HepG2 (cell line): ENCODE measurements at regions not wholly inside any gene's neighbourhood (a gene's known extent, or its start where the extent isn't known, plus 50 kb on each side); places are given as distances from the start of the nearest gene placed in this dataset.

Source experiments
- CEBPB ChIP-seq: IDR thresholded peaks from 2 replicates; pipeline ENCODE4 v1.6.1; 2011; ENCODE audit warnings: low read depth, low read length, improper control_type of control experiment, borderline replicate concordance
- FIP1L1 ChIP-seq: fragments of 200-400 bp; formaldehyde crosslinking; IDR thresholded peaks from 2 replicates; pipeline ENCODE4 v1.6.1; 2018; ENCODE audit warnings: low read depth, mild to moderate bottlenecking, low read length, moderate library complexity, borderline replicate concordance; ENCODE audit not compliant: insufficient read depth
- HES4 ChIP-seq: sonication (generic); formaldehyde crosslinking; IDR thresholded peaks from 2 replicates; pipeline ENCODE4 v1.9.0; 2021; ENCODE audit warnings: mild to moderate bottlenecking, missing genetic modification reagents, borderline replicate concordance
- SRF ChIP-seq: IDR thresholded peaks from 2 replicates; pipeline ENCODE4 v1.6.1; 2011; ENCODE audit warnings: mild to moderate bottlenecking, low read depth, low read length, moderate library complexity
- TP53 ChIP-seq: sonication (generic); formaldehyde crosslinking; conservative IDR thresholded peaks from 2 replicates; pipeline ENCODE4 v1.4.0; 2020; ENCODE audit warnings: missing genetic modification reagents
- U2AF1 ChIP-seq: fragments of 200-400 bp; formaldehyde crosslinking; optimal IDR thresholded peaks from 2 replicates; pipeline ENCODE3; 2017; ENCODE audit warnings: mild to moderate bottlenecking, low read depth, low read length
- ZNF343 ChIP-seq: sonication (generic); formaldehyde crosslinking; IDR thresholded peaks from 2 replicates; pipeline ENCODE4 v1.4.0; 2020; ENCODE audit warnings: mild to moderate bottlenecking, missing genetic modification reagents
- ZNF530 ChIP-seq: sonication (generic); formaldehyde crosslinking; IDR thresholded peaks from 2 replicates; pipeline ENCODE4 v1.5.0; 2020; ENCODE audit warnings: low read depth, mild to moderate bottlenecking, missing genetic modification reagents
- TF ChIP-seq, protein P1 (sequence below): sonication (generic); formaldehyde crosslinking; IDR thresholded peaks from 2 replicates; pipeline ENCODE4 v1.5.0; 2020; ENCODE audit warnings: mild to moderate bottlenecking, missing genetic modification reagents, moderate library complexity
- TF ChIP-seq, protein P2 (sequence below): sonication (generic); formaldehyde crosslinking; IDR thresholded peaks from 2 replicates; pipeline ENCODE4 v1.4.0; 2020; ENCODE audit warnings: missing genetic modification reagents
- TF ChIP-seq, protein P3 (sequence below): sonication (generic); formaldehyde crosslinking; IDR thresholded peaks from 2 replicates; pipeline ENCODE4 v1.9.0; 2021; ENCODE audit warnings: missing genetic modification reagents, borderline replicate concordance
- TF ChIP-seq, protein P4 (sequence below): IDR thresholded peaks from 2 replicates; pipeline ENCODE4 v1.6.1; 2012; ENCODE audit warnings: low read length, improper control_type of control experiment
- TF ChIP-seq, protein P5 (sequence below), 2 experiments: sonication (generic) in 1 of 2; formaldehyde crosslinking in 1 of 2; IDR thresholded peaks; 2 replicates each; pipeline versions ENCODE4 v1.4.0 to v1.6.1; 2018 to 2020; ENCODE audit warnings: missing genetic modification reagents in 2 of 2, borderline replicate concordance in 1 of 2, low read depth in 1 of 2, mild to moderate bottlenecking in 1 of 2, missing biosample characterization in 1 of 2
- TF ChIP-seq, protein P6 (sequence below), 2 experiments: IDR thresholded peaks; 2 replicates each; pipeline ENCODE4 v1.6.1; 2011 to 2012; ENCODE audit warnings: low read length in 2 of 2, borderline replicate concordance in 1 of 2, low read depth in 1 of 2, mild to moderate bottlenecking in 1 of 2, moderate library complexity in 1 of 2

DNA sequence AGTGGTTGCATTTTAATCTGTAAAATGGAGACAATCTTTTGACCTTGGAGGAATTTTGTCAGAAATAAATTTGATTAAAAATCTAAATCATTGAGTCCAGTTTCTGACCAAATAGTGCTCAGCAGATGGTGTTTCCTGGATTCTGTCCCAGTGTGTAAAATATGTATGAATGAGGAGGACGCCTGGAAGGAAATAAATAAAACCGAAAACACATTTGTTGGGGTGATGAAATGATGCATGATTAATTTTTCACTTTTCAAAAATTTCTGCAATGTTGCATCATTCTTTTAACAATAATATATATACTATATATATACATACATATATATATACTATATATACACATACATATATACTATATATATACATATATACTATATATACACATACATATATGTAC is 261.1 kb upstream of the TRIB2 start:
- TF ChIP-seq, protein P1, sequence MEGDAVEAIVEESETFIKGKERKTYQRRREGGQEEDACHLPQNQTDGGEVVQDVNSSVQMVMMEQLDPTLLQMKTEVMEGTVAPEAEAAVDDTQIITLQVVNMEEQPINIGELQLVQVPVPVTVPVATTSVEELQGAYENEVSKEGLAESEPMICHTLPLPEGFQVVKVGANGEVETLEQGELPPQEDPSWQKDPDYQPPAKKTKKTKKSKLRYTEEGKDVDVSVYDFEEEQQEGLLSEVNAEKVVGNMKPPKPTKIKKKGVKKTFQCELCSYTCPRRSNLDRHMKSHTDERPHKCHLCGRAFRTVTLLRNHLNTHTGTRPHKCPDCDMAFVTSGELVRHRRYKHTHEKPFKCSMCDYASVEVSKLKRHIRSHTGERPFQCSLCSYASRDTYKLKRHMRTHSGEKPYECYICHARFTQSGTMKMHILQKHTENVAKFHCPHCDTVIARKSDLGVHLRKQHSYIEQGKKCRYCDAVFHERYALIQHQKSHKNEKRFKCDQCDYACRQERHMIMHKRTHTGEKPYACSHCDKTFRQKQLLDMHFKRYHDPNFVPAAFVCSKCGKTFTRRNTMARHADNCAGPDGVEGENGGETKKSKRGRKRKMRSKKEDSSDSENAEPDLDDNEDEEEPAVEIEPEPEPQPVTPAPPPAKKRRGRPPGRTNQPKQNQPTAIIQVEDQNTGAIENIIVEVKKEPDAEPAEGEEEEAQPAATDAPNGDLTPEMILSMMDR (CRISPR knock-in tag), result no peak
- TF ChIP-seq FIP1L1 (no peak), SRF (no peak), ZNF343 (no peak), HES4 (CRISPR knock-in tag) (no peak), ZNF530 (CRISPR knock-in tag) (no peak), CEBPB (no peak), U2AF1 (no peak), TP53 (CRISPR knock-in tag) (no peak)
- TF ChIP-seq, protein P2, sequence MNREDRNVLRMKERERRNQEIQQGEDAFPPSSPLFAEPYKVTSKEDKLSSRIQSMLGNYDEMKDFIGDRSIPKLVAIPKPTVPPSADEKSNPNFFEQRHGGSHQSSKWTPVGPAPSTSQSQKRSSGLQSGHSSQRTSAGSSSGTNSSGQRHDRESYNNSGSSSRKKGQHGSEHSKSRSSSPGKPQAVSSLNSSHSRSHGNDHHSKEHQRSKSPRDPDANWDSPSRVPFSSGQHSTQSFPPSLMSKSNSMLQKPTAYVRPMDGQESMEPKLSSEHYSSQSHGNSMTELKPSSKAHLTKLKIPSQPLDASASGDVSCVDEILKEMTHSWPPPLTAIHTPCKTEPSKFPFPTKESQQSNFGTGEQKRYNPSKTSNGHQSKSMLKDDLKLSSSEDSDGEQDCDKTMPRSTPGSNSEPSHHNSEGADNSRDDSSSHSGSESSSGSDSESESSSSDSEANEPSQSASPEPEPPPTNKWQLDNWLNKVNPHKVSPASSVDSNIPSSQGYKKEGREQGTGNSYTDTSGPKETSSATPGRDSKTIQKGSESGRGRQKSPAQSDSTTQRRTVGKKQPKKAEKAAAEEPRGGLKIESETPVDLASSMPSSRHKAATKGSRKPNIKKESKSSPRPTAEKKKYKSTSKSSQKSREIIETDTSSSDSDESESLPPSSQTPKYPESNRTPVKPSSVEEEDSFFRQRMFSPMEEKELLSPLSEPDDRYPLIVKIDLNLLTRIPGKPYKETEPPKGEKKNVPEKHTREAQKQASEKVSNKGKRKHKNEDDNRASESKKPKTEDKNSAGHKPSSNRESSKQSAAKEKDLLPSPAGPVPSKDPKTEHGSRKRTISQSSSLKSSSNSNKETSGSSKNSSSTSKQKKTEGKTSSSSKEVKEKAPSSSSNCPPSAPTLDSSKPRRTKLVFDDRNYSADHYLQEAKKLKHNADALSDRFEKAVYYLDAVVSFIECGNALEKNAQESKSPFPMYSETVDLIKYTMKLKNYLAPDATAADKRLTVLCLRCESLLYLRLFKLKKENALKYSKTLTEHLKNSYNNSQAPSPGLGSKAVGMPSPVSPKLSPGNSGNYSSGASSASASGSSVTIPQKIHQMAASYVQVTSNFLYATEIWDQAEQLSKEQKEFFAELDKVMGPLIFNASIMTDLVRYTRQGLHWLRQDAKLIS, result no peak
- TF ChIP-seq, protein P3, sequence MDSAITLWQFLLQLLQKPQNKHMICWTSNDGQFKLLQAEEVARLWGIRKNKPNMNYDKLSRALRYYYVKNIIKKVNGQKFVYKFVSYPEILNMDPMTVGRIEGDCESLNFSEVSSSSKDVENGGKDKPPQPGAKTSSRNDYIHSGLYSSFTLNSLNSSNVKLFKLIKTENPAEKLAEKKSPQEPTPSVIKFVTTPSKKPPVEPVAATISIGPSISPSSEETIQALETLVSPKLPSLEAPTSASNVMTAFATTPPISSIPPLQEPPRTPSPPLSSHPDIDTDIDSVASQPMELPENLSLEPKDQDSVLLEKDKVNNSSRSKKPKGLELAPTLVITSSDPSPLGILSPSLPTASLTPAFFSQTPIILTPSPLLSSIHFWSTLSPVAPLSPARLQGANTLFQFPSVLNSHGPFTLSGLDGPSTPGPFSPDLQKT (CRISPR knock-in tag), result no peak
- TF ChIP-seq, protein P4, sequence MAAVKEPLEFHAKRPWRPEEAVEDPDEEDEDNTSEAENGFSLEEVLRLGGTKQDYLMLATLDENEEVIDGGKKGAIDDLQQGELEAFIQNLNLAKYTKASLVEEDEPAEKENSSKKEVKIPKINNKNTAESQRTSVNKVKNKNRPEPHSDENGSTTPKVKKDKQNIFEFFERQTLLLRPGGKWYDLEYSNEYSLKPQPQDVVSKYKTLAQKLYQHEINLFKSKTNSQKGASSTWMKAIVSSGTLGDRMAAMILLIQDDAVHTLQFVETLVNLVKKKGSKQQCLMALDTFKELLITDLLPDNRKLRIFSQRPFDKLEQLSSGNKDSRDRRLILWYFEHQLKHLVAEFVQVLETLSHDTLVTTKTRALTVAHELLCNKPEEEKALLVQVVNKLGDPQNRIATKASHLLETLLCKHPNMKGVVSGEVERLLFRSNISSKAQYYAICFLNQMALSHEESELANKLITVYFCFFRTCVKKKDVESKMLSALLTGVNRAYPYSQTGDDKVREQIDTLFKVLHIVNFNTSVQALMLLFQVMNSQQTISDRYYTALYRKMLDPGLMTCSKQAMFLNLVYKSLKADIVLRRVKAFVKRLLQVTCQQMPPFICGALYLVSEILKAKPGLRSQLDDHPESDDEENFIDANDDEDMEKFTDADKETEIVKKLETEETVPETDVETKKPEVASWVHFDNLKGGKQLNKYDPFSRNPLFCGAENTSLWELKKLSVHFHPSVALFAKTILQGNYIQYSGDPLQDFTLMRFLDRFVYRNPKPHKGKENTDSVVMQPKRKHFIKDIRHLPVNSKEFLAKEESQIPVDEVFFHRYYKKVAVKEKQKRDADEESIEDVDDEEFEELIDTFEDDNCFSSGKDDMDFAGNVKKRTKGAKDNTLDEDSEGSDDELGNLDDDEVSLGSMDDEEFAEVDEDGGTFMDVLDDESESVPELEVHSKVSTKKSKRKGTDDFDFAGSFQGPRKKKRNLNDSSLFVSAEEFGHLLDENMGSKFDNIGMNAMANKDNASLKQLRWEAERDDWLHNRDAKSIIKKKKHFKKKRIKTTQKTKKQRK, result no peak
- TF ChIP-seq, protein P5, sequence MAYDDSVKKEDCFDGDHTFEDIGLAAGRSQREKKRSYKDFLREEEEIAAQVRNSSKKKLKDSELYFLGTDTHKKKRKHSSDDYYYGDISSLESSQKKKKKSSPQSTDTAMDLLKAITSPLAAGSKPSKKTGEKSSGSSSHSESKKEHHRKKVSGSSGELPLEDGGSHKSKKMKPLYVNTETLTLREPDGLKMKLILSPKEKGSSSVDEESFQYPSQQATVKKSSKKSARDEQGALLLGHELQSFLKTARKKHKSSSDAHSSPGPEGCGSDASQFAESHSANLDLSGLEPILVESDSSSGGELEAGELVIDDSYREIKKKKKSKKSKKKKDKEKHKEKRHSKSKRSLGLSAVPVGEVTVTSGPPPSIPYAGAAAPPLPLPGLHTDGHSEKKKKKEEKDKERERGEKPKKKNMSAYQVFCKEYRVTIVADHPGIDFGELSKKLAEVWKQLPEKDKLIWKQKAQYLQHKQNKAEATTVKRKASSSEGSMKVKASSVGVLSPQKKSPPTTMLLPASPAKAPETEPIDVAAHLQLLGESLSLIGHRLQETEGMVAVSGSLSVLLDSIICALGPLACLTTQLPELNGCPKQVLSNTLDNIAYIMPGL (CRISPR knock-in tag; IDR thresholded peaks at IDR 0.05; ENCODE audit: borderline replicate concordance in 1 of 2, low read depth in 1 of 2), result no peak
- TF ChIP-seq, protein P6, sequence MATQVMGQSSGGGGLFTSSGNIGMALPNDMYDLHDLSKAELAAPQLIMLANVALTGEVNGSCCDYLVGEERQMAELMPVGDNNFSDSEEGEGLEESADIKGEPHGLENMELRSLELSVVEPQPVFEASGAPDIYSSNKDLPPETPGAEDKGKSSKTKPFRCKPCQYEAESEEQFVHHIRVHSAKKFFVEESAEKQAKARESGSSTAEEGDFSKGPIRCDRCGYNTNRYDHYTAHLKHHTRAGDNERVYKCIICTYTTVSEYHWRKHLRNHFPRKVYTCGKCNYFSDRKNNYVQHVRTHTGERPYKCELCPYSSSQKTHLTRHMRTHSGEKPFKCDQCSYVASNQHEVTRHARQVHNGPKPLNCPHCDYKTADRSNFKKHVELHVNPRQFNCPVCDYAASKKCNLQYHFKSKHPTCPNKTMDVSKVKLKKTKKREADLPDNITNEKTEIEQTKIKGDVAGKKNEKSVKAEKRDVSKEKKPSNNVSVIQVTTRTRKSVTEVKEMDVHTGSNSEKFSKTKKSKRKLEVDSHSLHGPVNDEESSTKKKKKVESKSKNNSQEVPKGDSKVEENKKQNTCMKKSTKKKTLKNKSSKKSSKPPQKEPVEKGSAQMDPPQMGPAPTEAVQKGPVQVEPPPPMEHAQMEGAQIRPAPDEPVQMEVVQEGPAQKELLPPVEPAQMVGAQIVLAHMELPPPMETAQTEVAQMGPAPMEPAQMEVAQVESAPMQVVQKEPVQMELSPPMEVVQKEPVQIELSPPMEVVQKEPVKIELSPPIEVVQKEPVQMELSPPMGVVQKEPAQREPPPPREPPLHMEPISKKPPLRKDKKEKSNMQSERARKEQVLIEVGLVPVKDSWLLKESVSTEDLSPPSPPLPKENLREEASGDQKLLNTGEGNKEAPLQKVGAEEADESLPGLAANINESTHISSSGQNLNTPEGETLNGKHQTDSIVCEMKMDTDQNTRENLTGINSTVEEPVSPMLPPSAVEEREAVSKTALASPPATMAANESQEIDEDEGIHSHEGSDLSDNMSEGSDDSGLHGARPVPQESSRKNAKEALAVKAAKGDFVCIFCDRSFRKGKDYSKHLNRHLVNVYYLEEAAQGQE (IDR thresholded peaks at IDR 0.05; ENCODE audit: borderline replicate concordance in 1 of 2, low read depth in 1 of 2, low read length in 2 of 2), result no peak
